ENCODE measurements at regions not wholly inside any gene's neighbourhood (a gene's known extent, or its start where the extent isn't known, plus 50 kb on each side); places are given as distances from the start of the nearest gene placed in this dataset.

DNA sequence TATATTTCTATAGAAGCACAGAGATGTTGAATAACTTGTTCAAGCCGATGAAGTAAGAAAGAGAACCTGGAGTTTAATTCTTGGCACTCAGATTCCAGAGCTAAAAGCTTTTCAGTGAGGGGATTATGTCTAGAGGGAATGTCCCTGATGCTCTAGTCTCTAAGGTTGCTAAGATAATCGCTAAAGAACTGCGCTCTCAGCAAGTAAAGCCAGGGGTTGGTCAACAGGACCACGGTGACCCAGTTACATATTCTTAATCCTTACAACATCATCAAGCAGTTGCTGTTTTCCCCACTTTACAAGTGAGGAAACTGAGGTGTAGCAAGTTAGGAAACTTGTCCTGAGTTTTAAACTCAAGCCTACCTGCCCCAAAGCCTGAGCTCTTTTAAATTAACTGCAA lies 110.8 kb downstream of the DAD1 start:
- Mint-ChIP-seq H3K36me3 (no peaks in the 10 kb centered on the region), H3K4me3 (no peak overlapping the region), H3K4me1 (peaks cover 13% of the 10 kb centered on the region), H3K9me3 (no peaks in the 10 kb centered on the region), H3K27ac (no peak overlapping the region), H3K27me3 (ENCODE audit: low read depth in 3 of 3) (peaks cover 0 to 2% (median 1%) of the 10 kb centered on the region in 3 donors)
- no peak overlapping the region for H3K4me3 ChIP-seq (replicated peaks in 1 of 3; ENCODE audit: low read depth in 2 of 3, low read length in 3 of 3)
- no peaks in the 10 kb centered on the region for H3K36me3 ChIP-seq (replicated peaks in 1 of 2; ENCODE audit: control insufficient read depth in 1 of 2, insufficient read depth in 2 of 2, low read length in 2 of 2)
- H4K20me1 ChIP-seq (ENCODE audit: insufficient read depth, low read length) = no peaks in the 10 kb centered on the region
- no peak overlapping the region for H3K27ac ChIP-seq (ENCODE audit: low read depth in 1 of 2, low read length in 2 of 2)
- no peaks in the 10 kb centered on the region for H3K4me1 ChIP-seq (ENCODE audit: control insufficient read depth in 1 of 2, insufficient read depth in 2 of 2, low read length in 2 of 2)
- TF ChIP-seq, protein P1, sequence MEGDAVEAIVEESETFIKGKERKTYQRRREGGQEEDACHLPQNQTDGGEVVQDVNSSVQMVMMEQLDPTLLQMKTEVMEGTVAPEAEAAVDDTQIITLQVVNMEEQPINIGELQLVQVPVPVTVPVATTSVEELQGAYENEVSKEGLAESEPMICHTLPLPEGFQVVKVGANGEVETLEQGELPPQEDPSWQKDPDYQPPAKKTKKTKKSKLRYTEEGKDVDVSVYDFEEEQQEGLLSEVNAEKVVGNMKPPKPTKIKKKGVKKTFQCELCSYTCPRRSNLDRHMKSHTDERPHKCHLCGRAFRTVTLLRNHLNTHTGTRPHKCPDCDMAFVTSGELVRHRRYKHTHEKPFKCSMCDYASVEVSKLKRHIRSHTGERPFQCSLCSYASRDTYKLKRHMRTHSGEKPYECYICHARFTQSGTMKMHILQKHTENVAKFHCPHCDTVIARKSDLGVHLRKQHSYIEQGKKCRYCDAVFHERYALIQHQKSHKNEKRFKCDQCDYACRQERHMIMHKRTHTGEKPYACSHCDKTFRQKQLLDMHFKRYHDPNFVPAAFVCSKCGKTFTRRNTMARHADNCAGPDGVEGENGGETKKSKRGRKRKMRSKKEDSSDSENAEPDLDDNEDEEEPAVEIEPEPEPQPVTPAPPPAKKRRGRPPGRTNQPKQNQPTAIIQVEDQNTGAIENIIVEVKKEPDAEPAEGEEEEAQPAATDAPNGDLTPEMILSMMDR (IDR thresholded peaks at IDR 0.05) = no peak
- no peaks in the 10 kb centered on the region for H3K27me3 ChIP-seq (ENCODE audit: control insufficient read depth in 2 of 2, insufficient read depth in 2 of 2, low read length in 2 of 2)
- H3K4me2 ChIP-seq (replicated peaks; ENCODE audit: extremely low read depth, low read length, poor library complexity, severe bottlenecking) = no peak overlapping the region
- H3K9me3 ChIP-seq (replicated peaks in 1 of 2; ENCODE audit: control insufficient read depth in 1 of 2, insufficient read depth in 1 of 2, low read length in 2 of 2) = no peaks in the 10 kb centered on the region
- no peak overlapping the region for H2AFZ ChIP-seq (ENCODE audit: insufficient read depth, low read depth, low read length, poor library complexity, severe bottlenecking)
- no peaks in the 10 kb centered on the region for H3K79me2 ChIP-seq (ENCODE audit: insufficient read depth, low read length)
- intact Hi-C loops (cut with micrococcal nuclease) = loop anchor here (10.0 kb wide), 1 partner anchor 163 kb away; no protein-coding TSS in a partner anchor
- WGBS (ENCODE audit: insufficient coverage) = no CpG with 5 or more reads among the region's 4 CpGs
- no peak for DNase-seq
- H3K9ac ChIP-seq (ENCODE audit: insufficient read depth, low read length, poor library complexity, severe bottlenecking) = no peak overlapping the region

DNA sequence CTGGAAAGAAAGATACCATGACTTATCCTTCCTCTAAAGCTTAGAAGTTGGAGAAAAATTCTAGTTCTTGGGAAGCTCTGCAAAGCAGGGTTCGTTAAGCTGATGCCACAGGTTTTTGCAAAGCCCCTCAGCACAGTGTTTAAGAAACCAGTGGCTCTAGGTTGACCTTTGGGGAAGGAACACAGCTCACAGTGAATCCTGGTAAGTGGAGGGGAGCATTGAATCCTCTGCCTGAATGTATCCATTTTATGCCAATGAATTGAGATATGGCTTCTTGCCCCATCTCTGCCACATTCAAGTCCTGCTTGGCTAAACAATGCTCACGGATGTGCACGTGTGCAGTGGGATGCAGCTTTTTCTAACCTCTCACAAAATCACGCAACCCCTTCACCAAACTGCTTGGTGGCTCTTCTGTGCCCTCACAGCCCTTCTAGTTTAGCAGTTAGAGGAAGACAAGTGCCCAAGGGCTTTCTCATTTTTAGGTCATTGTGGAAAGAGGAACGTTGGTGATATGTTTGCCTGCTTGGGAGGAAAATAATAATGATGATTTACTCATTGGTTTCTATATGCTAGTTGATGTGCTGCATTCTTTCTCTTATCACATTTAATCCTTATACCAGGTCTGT lies 111.3 kb downstream of the DAD1 start:
- H2AFZ ChIP-seq (ENCODE audit: insufficient read depth, low read depth, low read length, poor library complexity, severe bottlenecking) = no peak overlapping the region
- Mint-ChIP-seq H3K27me3 (ENCODE audit: low read depth in 3 of 3) (peaks cover 0 to 2% (median 1%) of the 10 kb centered on the region in 3 donors), H3K36me3 (no peaks in the 10 kb centered on the region), H3K4me1 (peaks cover 10% of the 10 kb centered on the region), H3K9me3 (no peaks in the 10 kb centered on the region), H3K27ac (no peak overlapping the region), H3K4me3 (no peak overlapping the region)
- H3K4me2 ChIP-seq (replicated peaks; ENCODE audit: extremely low read depth, low read length, poor library complexity, severe bottlenecking) = no peak overlapping the region
- no peak overlapping the region for H3K4me3 ChIP-seq (replicated peaks in 1 of 3; ENCODE audit: low read depth in 2 of 3, low read length in 3 of 3)
- no peak overlapping the region for H3K9ac ChIP-seq (ENCODE audit: insufficient read depth, low read length, poor library complexity, severe bottlenecking)
- no peaks in the 10 kb centered on the region for H3K79me2 ChIP-seq (ENCODE audit: insufficient read depth, low read length)
- no peaks in the 10 kb centered on the region for H3K9me3 ChIP-seq (replicated peaks in 1 of 2; ENCODE audit: control insufficient read depth in 1 of 2, insufficient read depth in 1 of 2, low read length in 2 of 2)
- H3K27ac ChIP-seq (ENCODE audit: low read depth in 1 of 2, low read length in 2 of 2) = no peak overlapping the region
- no peaks in the 10 kb centered on the region for H3K4me1 ChIP-seq (ENCODE audit: control insufficient read depth in 1 of 2, insufficient read depth in 2 of 2, low read length in 2 of 2)
- 100% methylated on average over 1 of the region's 5 CpGs for WGBS (ENCODE audit: insufficient coverage)
- H3K36me3 ChIP-seq (replicated peaks in 1 of 2; ENCODE audit: control insufficient read depth in 1 of 2, insufficient read depth in 2 of 2, low read length in 2 of 2) = no peaks in the 10 kb centered on the region
- no peak for DNase-seq
- H4K20me1 ChIP-seq (ENCODE audit: insufficient read depth, low read length) = no peaks in the 10 kb centered on the region
- intact Hi-C loops (cut with micrococcal nuclease) = loop anchor here (10.0 kb wide), 1 partner anchor 163 kb away; no protein-coding TSS in a partner anchor
- no peaks in the 10 kb centered on the region for H3K27me3 ChIP-seq (ENCODE audit: control insufficient read depth in 2 of 2, insufficient read depth in 2 of 2, low read length in 2 of 2)
- TF ChIP-seq, protein P1 (IDR thresholded peaks at IDR 0.05) = no peak

Measured in CD14-positive monocyte (primary cell).